ENCODE measurements at regions not wholly inside any gene's neighbourhood (a gene's known extent, or its start where the extent isn't known, plus 50 kb on each side); places are given as distances from the start of the nearest gene placed in this dataset.
A peak's percentile ranks its signal among the peaks of the same experiment; 100 is the strongest.

- ATAC-seq (ENCODE audit: low read depth) (no peak), DNase-seq (ENCODE audit: low spot score) (no peak)
- TF ChIP-seq, protein P1, sequence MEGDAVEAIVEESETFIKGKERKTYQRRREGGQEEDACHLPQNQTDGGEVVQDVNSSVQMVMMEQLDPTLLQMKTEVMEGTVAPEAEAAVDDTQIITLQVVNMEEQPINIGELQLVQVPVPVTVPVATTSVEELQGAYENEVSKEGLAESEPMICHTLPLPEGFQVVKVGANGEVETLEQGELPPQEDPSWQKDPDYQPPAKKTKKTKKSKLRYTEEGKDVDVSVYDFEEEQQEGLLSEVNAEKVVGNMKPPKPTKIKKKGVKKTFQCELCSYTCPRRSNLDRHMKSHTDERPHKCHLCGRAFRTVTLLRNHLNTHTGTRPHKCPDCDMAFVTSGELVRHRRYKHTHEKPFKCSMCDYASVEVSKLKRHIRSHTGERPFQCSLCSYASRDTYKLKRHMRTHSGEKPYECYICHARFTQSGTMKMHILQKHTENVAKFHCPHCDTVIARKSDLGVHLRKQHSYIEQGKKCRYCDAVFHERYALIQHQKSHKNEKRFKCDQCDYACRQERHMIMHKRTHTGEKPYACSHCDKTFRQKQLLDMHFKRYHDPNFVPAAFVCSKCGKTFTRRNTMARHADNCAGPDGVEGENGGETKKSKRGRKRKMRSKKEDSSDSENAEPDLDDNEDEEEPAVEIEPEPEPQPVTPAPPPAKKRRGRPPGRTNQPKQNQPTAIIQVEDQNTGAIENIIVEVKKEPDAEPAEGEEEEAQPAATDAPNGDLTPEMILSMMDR (IDR thresholded peaks at IDR 0.05; ENCODE audit: poor library complexity, severe bottlenecking): no peak
- Histone ChIP-seq H3K27me3 (ENCODE audit: insufficient read depth, poor library complexity, severe bottlenecking) (no peaks in the 10 kb centered on the region), H3K4me1 (ENCODE audit: insufficient read depth, poor library complexity, severe bottlenecking) (no peaks in the 10 kb centered on the region), H3K4me3 (ENCODE audit: severe bottlenecking) (no peak overlapping the region), H3K36me3 (ENCODE audit: low read depth) (no peaks in the 10 kb centered on the region), H3K27ac (ENCODE audit: poor library complexity, severe bottlenecking) (no peak overlapping the region), H3K9me3 (ENCODE audit: severe bottlenecking) (no peaks in the 10 kb centered on the region)
These were observed 172.3 kb upstream of the IER5L start for GRCh38 chr9:129350143-129350935.

GRCh38 chr9:129349665-129349947, 171.5 kb upstream of the IER5L start:
- Histone ChIP-seq H3K27me3 (ENCODE audit: insufficient read depth, poor library complexity, severe bottlenecking) (no peaks in the 10 kb centered on the region), H3K4me1 (ENCODE audit: insufficient read depth, poor library complexity, severe bottlenecking) (no peaks in the 10 kb centered on the region), H3K27ac (ENCODE audit: poor library complexity, severe bottlenecking) (no peak overlapping the region), H3K9me3 (ENCODE audit: severe bottlenecking) (no peaks in the 10 kb centered on the region), H3K4me3 (ENCODE audit: severe bottlenecking) (no peak overlapping the region), H3K36me3 (ENCODE audit: low read depth) (no peaks in the 10 kb centered on the region)
- no peak for ATAC-seq (ENCODE audit: low read depth)
- no peak for DNase-seq (ENCODE audit: low spot score)
- TF ChIP-seq, protein P1 (IDR thresholded peaks at IDR 0.05; ENCODE audit: poor library complexity, severe bottlenecking): no peak

DNA sequence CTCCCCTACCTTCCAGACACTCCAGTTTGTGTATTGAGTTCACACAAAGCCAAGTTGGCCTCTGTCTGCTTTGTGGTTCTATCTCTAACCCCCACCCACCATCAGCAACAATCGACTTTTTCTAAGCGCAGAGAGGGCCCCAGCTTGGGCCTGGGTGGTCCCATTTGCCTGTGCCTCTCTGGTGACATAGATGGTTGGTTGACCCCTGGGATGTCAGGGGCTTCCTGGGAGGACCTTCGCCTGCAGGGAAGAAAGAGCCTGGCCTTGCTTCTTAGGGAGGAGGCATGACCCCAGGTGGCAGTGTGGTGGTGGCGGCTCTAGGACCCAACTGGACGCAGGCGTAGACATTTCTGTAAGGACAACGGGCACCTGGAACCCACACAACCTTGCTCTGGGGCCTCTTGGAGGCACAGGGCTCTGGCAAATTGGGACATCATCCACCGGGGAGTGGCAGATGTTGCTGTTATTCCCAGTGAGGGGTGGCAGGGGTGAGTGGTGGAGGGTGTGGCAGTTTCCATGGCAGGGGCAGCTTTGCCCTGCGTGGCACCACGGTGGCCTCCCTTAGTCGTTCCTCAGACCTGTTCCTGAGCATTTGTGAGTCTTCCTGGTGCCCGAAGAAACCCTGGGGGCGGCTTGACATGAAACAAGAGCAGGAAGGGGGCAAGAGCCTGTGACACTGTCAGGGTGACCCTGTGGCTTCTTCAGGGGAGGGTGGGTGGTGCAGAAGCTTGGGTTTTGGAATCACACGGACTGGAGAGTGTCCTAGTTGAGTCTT, 171.0 kb upstream of the IER5L start:
- Histone ChIP-seq H3K9me3 (ENCODE audit: severe bottlenecking) (no peaks in the 10 kb centered on the region), H3K27ac (ENCODE audit: poor library complexity, severe bottlenecking) (no peak overlapping the region), H3K4me3 (ENCODE audit: severe bottlenecking) (no peak overlapping the region), H3K27me3 (ENCODE audit: insufficient read depth, poor library complexity, severe bottlenecking) (no peaks in the 10 kb centered on the region), H3K4me1 (ENCODE audit: insufficient read depth, poor library complexity, severe bottlenecking) (no peaks in the 10 kb centered on the region), H3K36me3 (ENCODE audit: low read depth) (no peaks in the 10 kb centered on the region)
- ATAC-seq (ENCODE audit: low read depth) (no peak), DNase-seq (ENCODE audit: low spot score) (no peak)
- TF ChIP-seq, protein P1 (IDR thresholded peaks at IDR 0.05; ENCODE audit: poor library complexity, severe bottlenecking): no peak

- H3K4me3 ChIP-seq (ENCODE audit: severe bottlenecking): no peak overlapping the region
- ATAC-seq (ENCODE audit: low read depth) (0 out of 3 replicates have a peak, but pooled peaks have one; percentile 16), DNase-seq (ENCODE audit: low spot score) (no peak)
- H3K4me1 ChIP-seq (ENCODE audit: insufficient read depth, poor library complexity, severe bottlenecking): no peaks in the 10 kb centered on the region
- H3K9me3 ChIP-seq (ENCODE audit: severe bottlenecking): no peaks in the 10 kb centered on the region
- TF ChIP-seq, protein P1 (IDR thresholded peaks at IDR 0.05; ENCODE audit: poor library complexity, severe bottlenecking): no peak
- peaks cover 10% of the 10 kb centered on the region for H3K36me3 ChIP-seq (ENCODE audit: low read depth)
- H3K27ac ChIP-seq (ENCODE audit: poor library complexity, severe bottlenecking): no peak overlapping the region
- no peaks in the 10 kb centered on the region for H3K27me3 ChIP-seq (ENCODE audit: insufficient read depth, poor library complexity, severe bottlenecking)
These were observed 169.5 kb upstream of the IER5L start for GRCh38 chr9:129347316-129348120.

Data from RWPE2 (cell line).